ENCODE measurements at regions not wholly inside any gene's neighbourhood (a gene's known extent, or its start where the extent isn't known, plus 50 kb on each side); places are given as distances from the start of the nearest gene placed in this dataset.

DNA sequence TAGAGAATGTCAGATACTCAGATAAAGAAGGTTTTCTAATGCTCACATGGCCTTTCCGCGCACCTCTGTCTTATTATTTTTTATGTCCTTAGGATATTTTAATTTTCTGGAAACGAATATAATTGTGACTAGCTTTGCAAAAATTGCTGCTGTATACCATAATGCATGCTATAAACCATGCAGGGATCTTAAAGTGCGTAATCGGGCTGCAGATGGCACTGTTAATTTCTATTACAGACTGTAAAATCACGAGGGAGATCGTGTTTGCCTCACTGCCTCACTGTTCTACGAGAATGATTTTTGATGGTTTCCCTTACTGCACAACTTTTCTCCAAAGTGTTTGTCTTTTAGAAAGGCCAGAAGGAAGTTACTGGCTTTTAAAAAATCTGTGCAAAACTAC is 356.1 kb downstream of the TUSC1 start:
- H3K36me3 ChIP-seq (ENCODE audit: control insufficient read depth, insufficient read depth, low read length), result no peaks in the 10 kb centered on the region
- in situ Hi-C loops (cut with MboI; ENCODE audit: low sequenced_read_pairs), result no loop called here
- H3K79me1 ChIP-seq (ENCODE audit: low read depth in 1 of 2, low read length in 2 of 2), result no peaks in the 10 kb centered on the region
- no peak overlapping the region for H3K56ac ChIP-seq (ENCODE audit: extremely low read depth, insufficient read depth, low read length)
- no peak overlapping the region for H3K9ac ChIP-seq (ENCODE audit: low read depth, low read length)
- H4K20me1 ChIP-seq (ENCODE audit: insufficient read depth, low read length), result no peaks in the 10 kb centered on the region
- H3K23ac ChIP-seq (ENCODE audit: low read depth, low read length), result no peak overlapping the region
- H4K8ac ChIP-seq (ENCODE audit: low read depth in 2 of 2, low read length in 2 of 2), result no peak overlapping the region
- no peak overlapping the region for H2BK120ac ChIP-seq (ENCODE audit: low read depth, low read length)
- no peak overlapping the region for H3K4me2 ChIP-seq (ENCODE audit: low read depth, low read length)
- H2AFZ ChIP-seq (replicated peaks; ENCODE audit: low read length, poor library complexity), result no peak overlapping the region
- H3K27ac ChIP-seq (ENCODE audit: insufficient read depth, low read length), result no peak overlapping the region
- no TSS peak for BruUV-seq (replicated peaks)
- H2BK15ac ChIP-seq (ENCODE audit: low read depth, low read length), result no peak overlapping the region
- WGBS, 2 experiments (ENCODE audit: extremely low coverage in 2 of 2, insufficient read length in 1 of 2), result no CpG with 5 or more reads among the region's 8 CpGs
- H3K14ac ChIP-seq (replicated peaks; ENCODE audit: low read depth, low read length), result no peak overlapping the region
- CTCF ChIA-PET, result no interaction called here
- H2AK5ac ChIP-seq (ENCODE audit: low read depth, low read length), result no peak overlapping the region
- DNase-seq (no peak), ATAC-seq (ENCODE audit: low read depth) (no peak)
- H3K4me1 ChIP-seq (ENCODE audit: control insufficient read depth, insufficient read depth, low read length), result no peaks in the 10 kb centered on the region
- POLR2A ChIA-PET (ENCODE audit: unreplicated experiment), result no interaction called here
- H2AK9ac ChIP-seq (replicated peaks; ENCODE audit: low read depth, low read length, poor library complexity), result no peak overlapping the region
- no peak overlapping the region for H3K4me3 ChIP-seq (ENCODE audit: insufficient read depth, low read depth, low read length)
- intact Hi-C loops (cut with micrococcal nuclease), result no loop called here
- no peak overlapping the region for H4K91ac ChIP-seq (ENCODE audit: insufficient read depth, low read depth, low read length)
- no peaks in the 10 kb centered on the region for H3K27me3 ChIP-seq (ENCODE audit: control insufficient read depth, insufficient read depth, low read length)
- H3K4ac ChIP-seq (ENCODE audit: low read depth, low read length), result no peak overlapping the region
- H2BK20ac ChIP-seq (ENCODE audit: low read depth, low read length), result no peak overlapping the region
- H2BK5ac ChIP-seq (ENCODE audit: low read depth, low read length, poor library complexity, severe bottlenecking), result no peak overlapping the region
- TF ChIP-seq SMC3 (IDR thresholded peaks at IDR 0.05; ENCODE audit: low read depth, low read length) (no peak), FOS (IDR thresholded peaks at IDR 0.05; ENCODE audit: low read depth, low read length) (no peak), RCOR1 (IDR thresholded peaks at IDR 0.05; ENCODE audit: insufficient replicate concordance, low read length) (no peak), MXI1 (IDR thresholded peaks at IDR 0.05; ENCODE audit: borderline replicate concordance, low read depth, low read length) (no peak)
- no peak overlapping the region for H3K18ac ChIP-seq (ENCODE audit: low read depth, low read length)
- H3K9me3 ChIP-seq (ENCODE audit: control insufficient read depth, insufficient read depth, low read length), result no peaks in the 10 kb centered on the region
- H4K5ac ChIP-seq (ENCODE audit: low read depth, low read length), result no peak overlapping the region
- no peaks in the 10 kb centered on the region for H3K9me1 ChIP-seq (ENCODE audit: insufficient read depth, low read length)
- dilution Hi-C loops (cut with HindIII; ENCODE audit: low sequenced_read_pairs, unreplicated experiment), result no loop called here

Data from IMR-90 (cell line).